ENCODE measurements at regions not wholly inside any gene's neighbourhood (a gene's known extent, or its start where the extent isn't known, plus 50 kb on each side); places are given as distances from the start of the nearest gene placed in this dataset.

GRCh38 chr16:86892509-86892908 lies 314.2 kb downstream of the FOXL1 start:
- Histone ChIP-seq H3K9me3 (ENCODE audit: low read depth) (no peaks in the 10 kb centered on the region), H3K36me3 (no peaks in the 10 kb centered on the region), H3K4me1 (ENCODE audit: low read depth) (peaks cover 13% of the 10 kb centered on the region), H3K27ac (no peak overlapping the region), H3K4me3 (no peak overlapping the region), H3K27me3 (no peaks in the 10 kb centered on the region)
- TF ChIP-seq CTCF (IDR thresholded peaks at IDR 0.05; ENCODE audit: low read depth, low read length), result no peak
- peak in 1 of 2 donors; percentile 17 for DNase-seq (ENCODE audit: low read depth in 1 of 2, low spot score in 1 of 2)

- DNase-seq (ENCODE audit: low read depth in 1 of 2, low spot score in 1 of 2), result no peak
- Histone ChIP-seq H3K27me3 (no peaks in the 10 kb centered on the region), H3K9me3 (ENCODE audit: low read depth) (no peaks in the 10 kb centered on the region), H3K4me1 (ENCODE audit: low read depth) (peaks cover 15% of the 10 kb centered on the region), H3K4me3 (no peak overlapping the region), H3K36me3 (no peaks in the 10 kb centered on the region), H3K27ac (no peak overlapping the region)
- TF ChIP-seq CTCF (IDR thresholded peaks at IDR 0.05; ENCODE audit: low read depth, low read length), result no peak
Measured at GRCh38 chr16:86893506-86893905, 315.2 kb downstream of the FOXL1 start.

GRCh38 chr16:86894029-86894567 lies 315.7 kb downstream of the FOXL1 start:
- Histone ChIP-seq H3K27ac (no peak overlapping the region), H3K9me3 (ENCODE audit: low read depth) (no peaks in the 10 kb centered on the region), H3K4me3 (no peak overlapping the region), H3K27me3 (no peaks in the 10 kb centered on the region), H3K4me1 (ENCODE audit: low read depth) (peaks cover 19% of the 10 kb centered on the region), H3K36me3 (no peaks in the 10 kb centered on the region)
- TF ChIP-seq CTCF (IDR thresholded peaks at IDR 0.05; ENCODE audit: low read depth, low read length), result no peak
- no peak for DNase-seq (ENCODE audit: low read depth in 1 of 2, low spot score in 1 of 2)

GRCh38 chr16:86894925-86895324 lies 316.6 kb downstream of the FOXL1 start:
- Histone ChIP-seq H3K4me3 (no peak overlapping the region), H3K27me3 (no peaks in the 10 kb centered on the region), H3K9me3 (ENCODE audit: low read depth) (no peaks in the 10 kb centered on the region), H3K27ac (no peak overlapping the region), H3K36me3 (no peaks in the 10 kb centered on the region), H3K4me1 (ENCODE audit: low read depth) (peaks cover 19% of the 10 kb centered on the region)
- no peak for TF ChIP-seq CTCF (IDR thresholded peaks at IDR 0.05; ENCODE audit: low read depth, low read length)
- DNase-seq (ENCODE audit: low read depth in 1 of 2, low spot score in 1 of 2), result no peak

GRCh38 chr16:86895606-86896005 lies 317.3 kb downstream of the FOXL1 start:
- TF ChIP-seq CTCF (IDR thresholded peaks at IDR 0.05; ENCODE audit: low read depth, low read length), result no peak
- peaks cover 19% of the 10 kb centered on the region for H3K4me1 ChIP-seq (ENCODE audit: low read depth)
- no peak overlapping the region for H3K4me3 ChIP-seq
- no peaks in the 10 kb centered on the region for H3K36me3 ChIP-seq
- DNase-seq (ENCODE audit: low read depth in 1 of 2, low spot score in 1 of 2), result no peak
- no peaks in the 10 kb centered on the region for H3K9me3 ChIP-seq (ENCODE audit: low read depth)
- no peaks in the 10 kb centered on the region for H3K27me3 ChIP-seq
- H3K27ac ChIP-seq, result no peak overlapping the region

- H3K27ac ChIP-seq, result no peak overlapping the region
- no peaks in the 10 kb centered on the region for H3K27me3 ChIP-seq
- peaks cover 23% of the 10 kb centered on the region for H3K4me1 ChIP-seq (ENCODE audit: low read depth)
- no peak for TF ChIP-seq CTCF (IDR thresholded peaks at IDR 0.05; ENCODE audit: low read depth, low read length)
- H3K9me3 ChIP-seq (ENCODE audit: low read depth), result no peaks in the 10 kb centered on the region
- H3K4me3 ChIP-seq, result no peak overlapping the region
- no peaks in the 10 kb centered on the region for H3K36me3 ChIP-seq
- DNase-seq (ENCODE audit: low read depth in 1 of 2, low spot score in 1 of 2), result no peak
Measured at GRCh38 chr16:86896976-86897375, 318.6 kb downstream of the FOXL1 start.

Measured in cardiac muscle cell (in vitro differentiated cells and primary cell).